ENCODE measurements at regions not wholly inside any gene's neighbourhood (a gene's known extent, or its start where the extent isn't known, plus 50 kb on each side); places are given as distances from the start of the nearest gene placed in this dataset.

DNA sequence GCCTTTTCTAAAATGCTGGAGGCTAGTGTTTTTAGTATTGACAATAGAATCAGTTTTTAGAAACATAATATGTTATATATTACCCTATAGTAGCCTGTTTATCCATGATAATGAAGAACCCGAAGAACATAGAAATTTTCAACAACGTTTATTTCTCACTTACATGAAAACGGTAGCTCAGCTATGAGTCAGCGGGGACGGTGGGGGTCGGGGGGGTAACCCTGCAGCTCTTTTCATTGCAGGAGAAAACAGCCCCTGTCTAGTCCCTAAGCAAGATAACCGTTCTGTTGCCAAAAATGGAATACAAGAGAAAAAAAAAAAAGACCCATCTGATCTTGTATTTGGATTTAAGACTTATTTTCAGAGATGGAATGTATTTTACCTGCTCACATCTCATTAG, 1758.4 kb upstream of the AGA start:
- DNase-seq (ENCODE audit: low read depth), result no peak
- TF ChIP-seq, protein P1, sequence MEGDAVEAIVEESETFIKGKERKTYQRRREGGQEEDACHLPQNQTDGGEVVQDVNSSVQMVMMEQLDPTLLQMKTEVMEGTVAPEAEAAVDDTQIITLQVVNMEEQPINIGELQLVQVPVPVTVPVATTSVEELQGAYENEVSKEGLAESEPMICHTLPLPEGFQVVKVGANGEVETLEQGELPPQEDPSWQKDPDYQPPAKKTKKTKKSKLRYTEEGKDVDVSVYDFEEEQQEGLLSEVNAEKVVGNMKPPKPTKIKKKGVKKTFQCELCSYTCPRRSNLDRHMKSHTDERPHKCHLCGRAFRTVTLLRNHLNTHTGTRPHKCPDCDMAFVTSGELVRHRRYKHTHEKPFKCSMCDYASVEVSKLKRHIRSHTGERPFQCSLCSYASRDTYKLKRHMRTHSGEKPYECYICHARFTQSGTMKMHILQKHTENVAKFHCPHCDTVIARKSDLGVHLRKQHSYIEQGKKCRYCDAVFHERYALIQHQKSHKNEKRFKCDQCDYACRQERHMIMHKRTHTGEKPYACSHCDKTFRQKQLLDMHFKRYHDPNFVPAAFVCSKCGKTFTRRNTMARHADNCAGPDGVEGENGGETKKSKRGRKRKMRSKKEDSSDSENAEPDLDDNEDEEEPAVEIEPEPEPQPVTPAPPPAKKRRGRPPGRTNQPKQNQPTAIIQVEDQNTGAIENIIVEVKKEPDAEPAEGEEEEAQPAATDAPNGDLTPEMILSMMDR (conservative IDR thresholded peaks at IDR 0.05; ENCODE audit: low read depth, low read length), result no peak

DNA sequence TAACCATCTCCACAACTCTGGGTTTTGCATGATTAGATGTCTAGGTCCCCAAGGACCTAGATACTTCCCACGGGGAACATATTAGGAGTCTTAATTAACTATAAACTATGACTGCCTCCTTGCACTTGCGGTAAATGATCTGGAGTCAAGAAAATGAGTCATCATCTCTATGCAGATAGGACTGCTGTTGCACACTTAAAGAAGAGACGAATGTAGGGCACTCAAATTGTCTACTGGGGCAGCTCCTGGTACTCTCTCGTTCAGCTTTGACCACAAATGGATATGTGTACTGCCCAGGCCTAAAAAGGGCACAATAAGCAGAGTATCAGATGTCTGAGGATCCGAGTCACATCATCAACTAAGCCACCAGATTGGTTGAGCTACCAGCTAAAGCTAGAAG, 1783.4 kb upstream of the AGA start:
- DNase-seq (ENCODE audit: low read depth), result no peak
- TF ChIP-seq, protein P1 (conservative IDR thresholded peaks at IDR 0.05; ENCODE audit: low read depth, low read length), result no peak
- no peak overlapping the region for H3K4me3 ChIP-seq (ENCODE audit: low read length)

More for the DNA sequence above, 1758.4 kb upstream of the AGA start:
- H3K4me3 ChIP-seq (ENCODE audit: low read length), result no peak overlapping the region

DNA sequence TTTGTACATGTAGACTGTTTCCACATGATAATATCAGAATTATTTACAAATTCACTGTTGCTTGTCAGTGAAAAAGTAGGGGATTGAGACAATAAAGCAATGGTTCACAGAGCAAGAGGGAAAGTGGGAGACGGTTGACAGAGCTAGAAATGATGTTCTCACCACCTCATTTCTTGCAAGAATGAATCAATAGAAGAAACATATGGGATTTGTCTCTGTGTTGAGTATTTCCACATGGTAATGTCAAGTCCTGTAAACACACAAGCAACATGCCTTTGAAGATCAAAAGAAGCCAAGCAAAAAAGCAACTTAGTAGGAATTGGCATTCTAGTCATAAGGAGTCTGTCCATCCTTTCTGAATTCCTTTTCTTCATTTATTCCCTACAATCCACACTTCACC, 1806.6 kb upstream of the AGA start:
- TF ChIP-seq, protein P1 (conservative IDR thresholded peaks at IDR 0.05; ENCODE audit: low read depth, low read length), result no peak
- DNase-seq (ENCODE audit: low read depth), result no peak
- H3K4me3 ChIP-seq (ENCODE audit: low read length), result no peak overlapping the region

DNA sequence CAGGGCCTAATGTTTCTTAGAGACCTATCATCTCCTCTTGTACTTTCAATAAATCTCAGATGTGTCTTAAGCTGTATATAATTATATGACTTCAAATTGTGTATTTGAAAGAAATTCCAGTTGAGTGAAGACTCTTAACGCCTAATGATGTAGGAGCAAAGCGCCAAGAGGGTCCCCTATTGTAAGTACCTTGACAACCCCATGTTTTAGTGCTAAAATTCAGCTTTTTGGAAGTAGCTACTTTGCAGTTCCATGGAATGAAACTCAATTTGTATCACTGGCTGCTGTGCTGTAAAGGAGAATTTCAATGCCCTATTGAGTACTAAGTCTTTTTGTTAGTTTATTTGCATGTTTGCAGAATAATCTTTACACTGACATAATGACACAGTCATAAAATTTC, 1826.6 kb upstream of the AGA start:
- TF ChIP-seq, protein P1 (conservative IDR thresholded peaks at IDR 0.05; ENCODE audit: low read depth, low read length), result no peak

DNA sequence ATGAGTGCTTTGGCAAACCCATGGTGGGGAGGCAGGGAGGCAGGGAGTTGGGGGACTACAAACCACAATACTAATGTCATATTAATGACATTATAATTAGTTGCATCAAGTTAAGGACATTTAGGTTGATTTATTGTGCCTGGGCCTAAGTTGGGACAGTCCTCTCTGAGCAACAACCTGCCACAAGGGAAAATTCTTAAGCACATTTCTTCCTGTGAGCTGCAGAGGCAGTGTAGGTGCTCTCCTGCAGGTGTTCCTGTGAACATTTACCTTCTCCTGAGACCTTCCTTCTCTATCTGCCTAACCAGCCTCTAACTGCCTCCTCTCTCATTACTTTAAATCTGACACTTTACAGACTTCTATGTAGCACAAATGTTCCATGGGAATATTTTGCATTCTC, 1830.0 kb upstream of the AGA start:
- H3K4me3 ChIP-seq (ENCODE audit: low read length), result no peak overlapping the region
- no peak for DNase-seq (ENCODE audit: low read depth)
- TF ChIP-seq, protein P1 (conservative IDR thresholded peaks at IDR 0.05; ENCODE audit: low read depth, low read length), result no peak

More for the DNA sequence above, 1826.6 kb upstream of the AGA start:
- no peak overlapping the region for H3K4me3 ChIP-seq (ENCODE audit: low read length)
- DNase-seq (ENCODE audit: low read depth), result no peak

DNA sequence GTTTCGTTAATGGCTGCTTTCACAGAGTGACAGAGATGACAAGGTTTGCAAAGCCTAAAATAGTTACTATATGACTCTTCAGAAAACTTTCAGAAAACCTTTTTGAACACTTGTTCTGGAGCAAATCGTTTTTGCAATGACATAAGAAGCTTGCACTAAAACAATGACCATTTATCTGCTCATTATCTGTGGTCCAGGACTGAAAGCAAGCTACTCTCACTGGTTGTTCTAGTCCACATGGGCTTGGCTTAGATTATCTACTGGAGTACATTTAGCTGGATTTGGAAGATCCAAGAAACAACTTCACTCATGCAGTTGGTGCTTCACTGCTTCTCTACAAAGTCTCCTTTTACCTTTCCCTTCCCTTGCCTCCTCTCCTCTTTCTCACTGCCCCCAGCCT, 1836.4 kb upstream of the AGA start:
- DNase-seq (ENCODE audit: low read depth), result no peak
- TF ChIP-seq, protein P1 (conservative IDR thresholded peaks at IDR 0.05; ENCODE audit: low read depth, low read length), result no peak
- H3K4me3 ChIP-seq (ENCODE audit: low read length), result no peak overlapping the region

DNA sequence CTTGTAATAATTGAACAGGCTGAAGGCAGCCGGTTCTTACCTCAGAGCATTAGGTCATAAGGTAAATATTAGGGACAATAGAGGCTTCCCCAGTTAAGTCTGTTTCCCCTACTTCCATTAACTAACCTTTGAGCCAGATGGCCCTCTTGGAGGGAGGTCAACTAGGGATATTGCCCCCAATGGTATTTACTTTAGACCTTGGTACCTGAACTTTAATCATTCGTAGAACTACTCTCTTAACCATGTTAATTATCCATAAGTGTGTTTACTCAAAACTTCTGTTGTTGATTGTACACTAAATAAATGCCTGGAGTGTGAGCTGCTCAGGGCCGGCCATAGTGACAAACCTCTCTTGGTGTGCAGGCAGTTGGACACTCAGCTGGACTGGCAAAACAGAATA, 1843.5 kb upstream of the AGA start:
- DNase-seq (ENCODE audit: low read depth), result no peak
- TF ChIP-seq, protein P1 (conservative IDR thresholded peaks at IDR 0.05; ENCODE audit: low read depth, low read length), result no peak
- no peak overlapping the region for H3K4me3 ChIP-seq (ENCODE audit: low read length)

All from retinal pigment epithelial cell (primary cell).